ENCODE measurements at regions not wholly inside any gene's neighbourhood (a gene's known extent, or its start where the extent isn't known, plus 50 kb on each side); places are given as distances from the start of the nearest gene placed in this dataset.
A peak's percentile ranks its signal among the peaks of the same experiment; 100 is the strongest.
"Not testable (repeated sequence)": the region's sequence is repeated elsewhere in the genome, so short reads cannot be mapped to it uniquely, and the experiment has no call there.

- H3K9me3 Mint-ChIP-seq; H3K36me3 Mint-ChIP-seq; DNase-seq (ENCODE audit: low spot score in 2 of 2); ATAC-seq; H3K27ac Mint-ChIP-seq: not testable (repeated sequence)
These were observed 75.1 kb downstream of the LYZL1 start for GRCh38 chr10:29363930-29364329.

GRCh38 chr10:29366206-29366605 is 77.3 kb downstream of the LYZL1 start:
- ATAC-seq; H3K36me3 Mint-ChIP-seq; H3K9me3 Mint-ChIP-seq; DNase-seq (ENCODE audit: low spot score in 2 of 2); H3K27ac Mint-ChIP-seq: not testable (repeated sequence)

GRCh38 chr10:29369419-29369818 is 80.5 kb downstream of the LYZL1 start:
- no peaks in the 10 kb centered on the region for H3K36me3 Mint-ChIP-seq
- no peak overlapping the region for H3K27ac Mint-ChIP-seq

GRCh38 chr10:29370097-29371092 is 81.5 kb downstream of the LYZL1 start:
- DNase-seq (ENCODE audit: low spot score in 2 of 2) (no peak), ATAC-seq (no peak)
- no peak overlapping the region for H3K27ac Mint-ChIP-seq
- no peaks in the 10 kb centered on the region for H3K9me3 Mint-ChIP-seq
- no peaks in the 10 kb centered on the region for H3K36me3 Mint-ChIP-seq

More at GRCh38 chr10:29369419-29369818, 80.5 kb downstream of the LYZL1 start:
- no peak for ATAC-seq
- no peak for DNase-seq (ENCODE audit: low spot score in 2 of 2)
- H3K9me3 Mint-ChIP-seq, result no peaks in the 10 kb centered on the region

- ATAC-seq (no peak), DNase-seq (ENCODE audit: low spot score in 2 of 2) (no peak)
- Mint-ChIP-seq H3K36me3 (no peaks in the 10 kb centered on the region), H3K9me3 (no peaks in the 10 kb centered on the region), H3K27ac (no peak overlapping the region)
These were observed 84.0 kb downstream of the LYZL1 start for GRCh38 chr10:29372920-29373319.

- no peak for ATAC-seq
- H3K36me3 Mint-ChIP-seq, result no peaks in the 10 kb centered on the region
- no peak for DNase-seq (ENCODE audit: low spot score in 2 of 2)
- H3K27ac Mint-ChIP-seq, result no peak overlapping the region
- H3K9me3 Mint-ChIP-seq, result no peaks in the 10 kb centered on the region
These were observed 85.3 kb downstream of the LYZL1 start for GRCh38 chr10:29374162-29374561.

- no peaks in the 10 kb centered on the region for H3K9me3 Mint-ChIP-seq
- no peak for DNase-seq (ENCODE audit: low spot score in 2 of 2)
- H3K27ac Mint-ChIP-seq, result no peak overlapping the region
- ATAC-seq, result no peak
- H3K36me3 Mint-ChIP-seq, result no peaks in the 10 kb centered on the region
These were observed 87.0 kb downstream of the LYZL1 start for GRCh38 chr10:29375888-29376287.

GRCh38 chr10:29377333-29377961 is 88.6 kb downstream of the LYZL1 start:
- H3K9me3 Mint-ChIP-seq, result no peaks in the 10 kb centered on the region
- H3K27ac Mint-ChIP-seq, result no peak overlapping the region
- peak in 1 of 2 donors; percentile 34 for ATAC-seq
- no peaks in the 10 kb centered on the region for H3K36me3 Mint-ChIP-seq
- no peak for DNase-seq (ENCODE audit: low spot score in 2 of 2)

GRCh38 chr10:29378106-29378505 is 89.2 kb downstream of the LYZL1 start:
- Mint-ChIP-seq H3K27ac (no peak overlapping the region), H3K36me3 (no peaks in the 10 kb centered on the region), H3K9me3 (no peaks in the 10 kb centered on the region)
- no peak for DNase-seq (ENCODE audit: low spot score in 2 of 2)
- ATAC-seq, result no peak

- no peaks in the 10 kb centered on the region for H3K36me3 Mint-ChIP-seq
- ATAC-seq, result no peak
- no peaks in the 10 kb centered on the region for H3K9me3 Mint-ChIP-seq
- no peak overlapping the region for H3K27ac Mint-ChIP-seq
- no peak for DNase-seq (ENCODE audit: low spot score in 2 of 2)
These were observed 90.3 kb downstream of the LYZL1 start for GRCh38 chr10:29379208-29379607.

GRCh38 chr10:29379777-29380598 is 91.1 kb downstream of the LYZL1 start:
- peak in 1 of 2 donors; percentile 48 for ATAC-seq
- H3K36me3 Mint-ChIP-seq; DNase-seq (ENCODE audit: low spot score in 2 of 2); H3K27ac Mint-ChIP-seq; H3K9me3 Mint-ChIP-seq: not testable (repeated sequence)

- not testable (repeated sequence) for H3K27ac Mint-ChIP-seq; DNase-seq (ENCODE audit: low spot score in 2 of 2); H3K36me3 Mint-ChIP-seq; H3K9me3 Mint-ChIP-seq
- ATAC-seq, result peak in 1 of 2 donors; percentile 32
These were observed 92.0 kb downstream of the LYZL1 start for GRCh38 chr10:29380599-29381511.

- ATAC-seq (peak in 1 of 2 donors; percentile 48), DNase-seq (ENCODE audit: low spot score in 2 of 2) (no peak)
- Mint-ChIP-seq H3K27ac (no peak overlapping the region), H3K9me3 (no peaks in the 10 kb centered on the region), H3K36me3 (no peaks in the 10 kb centered on the region)
These were observed 97.6 kb downstream of the LYZL1 start for GRCh38 chr10:29386342-29386999.

GRCh38 chr10:29387269-29387668 is 98.4 kb downstream of the LYZL1 start:
- H3K9me3 Mint-ChIP-seq, result no peaks in the 10 kb centered on the region
- no peak for DNase-seq (ENCODE audit: low spot score in 2 of 2)
- H3K27ac Mint-ChIP-seq, result no peak overlapping the region
- no peaks in the 10 kb centered on the region for H3K36me3 Mint-ChIP-seq
- ATAC-seq, result no peak

GRCh38 chr10:29388112-29388511 is 99.2 kb downstream of the LYZL1 start:
- H3K36me3 Mint-ChIP-seq; ATAC-seq; H3K9me3 Mint-ChIP-seq; DNase-seq (ENCODE audit: low spot score in 2 of 2); H3K27ac Mint-ChIP-seq: not testable (repeated sequence)
